Endothelial cell of hepatic sinusoid (primary cell): ENCODE measurements at regions not wholly inside any gene's neighbourhood (a gene's known extent, or its start where the extent isn't known, plus 50 kb on each side); places are given as distances from the start of the nearest gene placed in this dataset.

Experiments
- in situ Hi-C: cut with HindIII; loops from 2 replicates; pipeline ENCODE4 v1.10.0; 2017; ENCODE audit warnings: low sequenced_read_pairs

- in situ Hi-C loops: no loop called here
Measured at GRCh38 chr6:103264020-103264419, 1595.7 kb downstream of the HACE1 start.

GRCh38 chr6:103255132-103255531, 1604.6 kb downstream of the HACE1 start:
- in situ Hi-C loops: no loop called here

DNA sequence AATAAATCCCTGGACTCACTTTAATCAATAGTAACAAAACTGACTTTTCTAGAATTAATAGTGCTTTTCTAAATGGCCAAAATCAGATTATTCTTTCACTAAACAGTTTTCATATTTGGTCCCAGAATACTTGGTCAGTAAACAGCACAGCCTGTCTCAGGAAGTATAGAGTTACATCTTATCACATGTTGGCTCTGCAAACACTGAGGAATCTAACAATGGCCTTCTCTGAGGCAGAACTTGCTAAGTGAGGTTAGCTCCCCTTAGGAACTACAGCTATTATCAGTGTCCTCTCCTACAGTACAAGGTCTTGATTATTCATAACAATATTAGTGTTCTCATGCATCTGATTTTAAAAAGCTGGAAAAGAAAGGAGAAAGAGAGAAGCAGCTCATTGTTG, 1622.8 kb downstream of the HACE1 start:
- in situ Hi-C loops: no loop called here

GRCh38 chr6:103231181-103231580, 1628.5 kb downstream of the HACE1 start:
- in situ Hi-C loops: no loop called here

DNA sequence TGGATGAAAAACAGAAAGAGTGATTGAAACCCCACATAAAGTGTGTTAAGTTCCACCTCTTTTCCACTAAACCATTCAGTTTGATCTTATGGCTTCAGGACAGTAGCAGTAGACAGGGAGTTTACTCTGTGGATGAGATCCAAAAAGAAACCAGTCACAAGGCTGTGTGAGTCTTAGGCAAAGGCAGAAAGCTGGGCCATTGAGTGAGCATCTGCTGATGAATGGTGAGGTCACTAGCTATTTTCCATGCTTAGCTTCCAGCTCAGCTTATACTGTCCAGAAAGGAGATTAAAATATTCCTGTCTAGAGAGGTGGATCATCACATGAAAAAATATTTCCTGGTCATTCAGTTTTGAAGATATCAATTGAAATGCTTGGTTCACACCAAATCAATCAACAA, 1643.9 kb downstream of the HACE1 start:
- in situ Hi-C loops: no loop called here

DNA sequence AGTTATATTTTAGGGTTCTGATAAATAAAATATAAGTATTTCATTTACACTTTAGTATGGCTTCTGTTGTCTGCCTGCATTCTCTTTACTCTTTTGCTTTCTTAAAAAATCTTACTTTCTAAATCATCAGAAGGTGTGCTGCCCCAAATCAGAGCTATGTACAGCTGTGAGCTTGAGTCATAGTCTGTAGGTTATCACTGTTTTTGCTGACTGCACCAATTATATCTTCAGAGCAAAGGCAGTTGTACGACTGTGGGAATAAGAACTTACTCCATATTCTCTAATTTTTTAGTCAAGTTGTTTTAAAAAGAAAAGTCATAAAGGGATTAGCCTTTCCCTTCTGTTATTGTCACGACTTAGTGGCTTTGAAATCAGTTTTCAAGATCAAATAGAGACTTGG, 1649.0 kb downstream of the HACE1 start:
- in situ Hi-C loops: no loop called here

- in situ Hi-C loops: no loop called here
Measured at GRCh38 chr6:103198386-103198785, 1661.3 kb downstream of the HACE1 start.

- in situ Hi-C loops: no loop called here
Measured at GRCh38 chr6:103193413-103193812, 1666.3 kb downstream of the HACE1 start.

DNA sequence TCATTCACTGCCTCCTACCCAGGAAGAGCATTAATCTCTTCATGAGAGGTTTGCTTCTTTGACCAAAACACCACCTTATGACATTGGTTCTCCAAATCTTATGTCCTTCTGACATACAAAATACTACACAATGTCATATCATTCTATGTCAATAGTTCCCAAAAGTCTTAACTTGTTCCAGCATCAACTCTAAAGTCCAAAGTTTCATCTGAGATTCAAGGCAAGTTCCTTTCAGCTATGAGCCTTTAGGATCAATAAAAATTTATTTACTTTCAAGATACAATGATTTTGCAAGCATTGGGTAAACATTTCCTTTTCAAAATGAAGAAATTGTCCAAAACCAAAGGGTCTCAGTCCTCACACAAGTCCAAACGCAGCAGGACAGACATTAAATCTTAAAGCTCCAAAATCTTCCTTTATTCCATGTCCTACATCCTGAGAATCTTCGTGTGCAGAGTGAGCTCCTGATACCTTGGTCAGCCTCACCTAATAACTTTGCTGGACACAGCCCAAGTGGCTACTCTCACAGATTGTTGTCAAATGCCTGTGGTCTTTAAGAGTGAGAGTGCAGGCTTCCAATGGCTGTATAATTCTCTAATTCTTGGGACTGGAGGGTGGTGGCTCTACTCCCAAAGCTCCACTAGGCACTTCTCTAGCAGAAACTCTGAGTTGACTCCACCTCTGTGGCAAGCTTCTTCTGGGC, 1668.2 kb downstream of the HACE1 start:
- in situ Hi-C loops: no loop called here

DNA sequence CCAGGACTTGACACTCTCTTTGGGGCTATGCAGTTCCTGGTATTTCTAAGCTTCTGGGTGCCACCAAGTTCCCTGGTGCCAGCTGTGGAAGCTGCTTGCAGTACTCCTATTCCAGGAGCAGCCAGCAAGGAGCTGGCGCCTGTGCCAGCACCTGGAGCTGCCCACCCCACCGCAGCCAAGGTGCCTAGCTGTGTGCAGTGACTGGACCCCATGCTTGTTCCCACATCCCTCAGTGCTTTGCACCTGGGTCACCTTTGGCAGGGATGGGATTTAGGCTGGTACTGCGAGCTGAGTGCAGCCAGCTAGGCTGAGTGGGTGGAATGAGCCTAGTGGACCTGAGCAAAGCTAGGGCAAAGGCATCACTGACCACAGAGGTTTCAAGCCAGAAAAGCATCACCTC, 1674.9 kb downstream of the HACE1 start:
- in situ Hi-C loops: no loop called here

GRCh38 chr6:103183831-103184411, 1675.8 kb downstream of the HACE1 start:
- in situ Hi-C loops: no loop called here

- in situ Hi-C loops: no loop called here
Measured at GRCh38 chr6:103178193-103178592, 1681.5 kb downstream of the HACE1 start.

DNA sequence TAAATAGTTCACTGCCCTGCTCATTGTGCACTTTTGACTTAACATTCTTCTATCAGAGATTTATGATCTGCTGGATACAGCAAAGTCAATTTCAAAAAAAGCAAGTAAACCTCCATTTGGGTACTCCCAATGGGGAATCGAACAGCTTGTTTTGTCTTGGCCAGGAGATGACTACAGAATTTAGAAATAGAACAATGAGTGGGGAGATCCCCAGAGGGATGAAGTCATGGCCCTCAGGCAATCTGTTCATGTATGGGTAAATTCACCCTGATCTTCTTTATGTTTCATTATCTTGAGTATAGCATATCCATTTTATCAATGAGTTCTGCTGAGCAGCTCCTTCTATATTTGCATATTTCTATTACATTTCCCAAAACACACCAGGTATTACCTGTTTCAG, 1681.9 kb downstream of the HACE1 start:
- in situ Hi-C loops: no loop called here

DNA sequence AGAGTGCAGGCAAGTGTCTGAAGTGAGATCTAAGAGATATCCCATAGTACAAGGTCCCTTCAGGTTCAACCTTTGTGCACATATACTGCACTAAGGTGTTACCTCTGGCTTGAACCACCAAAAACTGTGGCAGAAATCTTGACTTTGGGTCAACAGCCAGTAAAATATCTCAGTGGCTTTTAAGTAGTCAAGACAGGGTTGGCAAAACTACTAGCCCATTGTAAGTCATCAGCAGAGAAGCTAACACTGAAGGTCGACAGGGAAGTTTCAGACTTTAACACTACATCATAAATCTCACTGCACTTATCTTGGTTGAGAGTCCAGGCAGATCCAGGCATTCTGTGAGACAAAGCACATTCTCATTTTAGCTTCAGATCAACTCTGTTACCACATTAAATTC, 1684.7 kb downstream of the HACE1 start:
- in situ Hi-C loops: no loop called here

DNA sequence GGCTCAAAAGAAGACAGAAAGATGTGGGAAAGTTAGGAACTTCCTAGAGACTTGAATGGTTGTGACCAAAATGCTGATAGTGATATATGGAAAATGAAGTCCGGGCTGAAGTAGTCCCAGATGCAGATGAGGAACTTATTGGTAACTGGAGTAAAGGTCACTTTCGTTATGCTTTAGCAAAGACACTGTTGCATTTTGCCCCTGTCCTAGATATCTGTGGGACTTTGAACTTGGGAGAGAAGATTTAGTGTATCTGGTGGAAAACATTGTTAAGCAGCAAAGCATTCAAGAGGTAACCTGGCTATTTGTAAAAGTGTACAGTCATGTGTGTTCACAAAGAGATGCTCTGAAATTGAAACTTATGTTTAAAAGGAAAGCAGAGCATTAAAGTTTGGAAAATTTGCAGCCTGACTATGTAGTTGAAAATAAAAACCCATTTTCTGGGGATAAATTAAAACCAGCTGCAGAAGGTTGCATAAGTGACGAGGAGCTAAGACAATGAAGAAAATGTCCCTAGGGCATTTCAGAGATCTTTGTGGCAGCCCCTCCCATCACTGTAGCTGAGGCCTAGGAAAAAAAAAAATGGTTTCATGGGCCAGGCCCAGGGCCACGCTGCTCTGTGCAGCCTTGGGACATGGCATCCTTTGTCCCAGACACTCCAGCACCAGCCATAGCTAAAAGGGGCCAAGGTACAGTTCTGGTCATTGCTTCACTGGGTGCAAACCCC, 1692.2 kb downstream of the HACE1 start:
- in situ Hi-C loops: no loop called here

DNA sequence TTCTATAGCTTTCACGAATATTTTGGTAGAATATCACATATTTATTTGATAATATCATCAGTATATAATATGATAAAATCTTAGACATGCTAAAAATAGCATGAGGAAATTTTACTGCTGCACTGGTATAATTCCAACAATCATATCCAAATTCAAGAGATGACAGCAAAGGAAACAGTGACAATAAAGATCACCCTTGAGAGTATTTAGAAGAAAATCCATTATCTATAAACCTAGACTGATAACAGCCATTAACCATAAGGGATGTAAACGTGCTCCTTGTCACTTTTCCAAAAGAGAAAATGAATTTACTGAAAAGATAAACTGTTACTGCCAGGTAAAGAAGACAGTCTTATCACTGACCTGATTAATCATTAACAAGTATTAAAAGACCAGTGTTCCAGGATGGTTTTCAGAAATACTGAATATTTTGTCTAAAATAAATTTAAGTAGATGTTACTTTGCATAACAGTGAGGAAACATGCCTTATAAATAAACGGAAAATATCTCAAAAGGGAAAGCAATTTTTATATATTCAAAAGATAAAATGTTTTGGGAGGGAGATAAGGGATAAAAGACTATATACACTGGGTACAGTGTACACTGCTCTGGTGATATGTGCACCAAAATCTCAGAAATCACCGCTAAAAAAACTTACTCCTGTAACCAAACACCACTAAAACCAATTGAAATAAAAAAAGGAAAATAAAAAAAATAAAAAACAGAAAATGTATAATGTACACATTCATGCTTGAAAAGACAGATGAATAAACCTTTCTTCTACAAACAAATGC, 1704.7 kb downstream of the HACE1 start:
- in situ Hi-C loops: no loop called here

DNA sequence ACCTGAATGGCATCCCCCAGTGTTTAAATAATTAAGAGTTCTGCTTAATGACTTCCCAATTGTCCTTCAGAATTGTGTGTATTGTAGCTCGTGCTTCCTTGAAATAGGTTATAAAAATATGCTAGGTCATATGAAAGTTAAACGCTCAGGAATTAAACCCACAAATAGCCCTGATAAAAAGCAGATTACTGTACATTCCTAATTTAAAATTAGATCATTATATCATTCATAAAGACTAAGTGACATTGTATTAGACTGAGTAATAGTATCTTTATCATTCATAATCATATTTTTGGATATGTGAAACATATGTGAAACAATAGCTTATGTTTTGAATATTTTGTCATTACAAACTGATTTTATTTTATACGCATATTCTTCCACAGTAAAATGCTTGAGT, 1706.7 kb downstream of the HACE1 start:
- in situ Hi-C loops: no loop called here

GRCh38 chr6:103142902-103143301, 1716.8 kb downstream of the HACE1 start:
- in situ Hi-C loops: no loop called here

DNA sequence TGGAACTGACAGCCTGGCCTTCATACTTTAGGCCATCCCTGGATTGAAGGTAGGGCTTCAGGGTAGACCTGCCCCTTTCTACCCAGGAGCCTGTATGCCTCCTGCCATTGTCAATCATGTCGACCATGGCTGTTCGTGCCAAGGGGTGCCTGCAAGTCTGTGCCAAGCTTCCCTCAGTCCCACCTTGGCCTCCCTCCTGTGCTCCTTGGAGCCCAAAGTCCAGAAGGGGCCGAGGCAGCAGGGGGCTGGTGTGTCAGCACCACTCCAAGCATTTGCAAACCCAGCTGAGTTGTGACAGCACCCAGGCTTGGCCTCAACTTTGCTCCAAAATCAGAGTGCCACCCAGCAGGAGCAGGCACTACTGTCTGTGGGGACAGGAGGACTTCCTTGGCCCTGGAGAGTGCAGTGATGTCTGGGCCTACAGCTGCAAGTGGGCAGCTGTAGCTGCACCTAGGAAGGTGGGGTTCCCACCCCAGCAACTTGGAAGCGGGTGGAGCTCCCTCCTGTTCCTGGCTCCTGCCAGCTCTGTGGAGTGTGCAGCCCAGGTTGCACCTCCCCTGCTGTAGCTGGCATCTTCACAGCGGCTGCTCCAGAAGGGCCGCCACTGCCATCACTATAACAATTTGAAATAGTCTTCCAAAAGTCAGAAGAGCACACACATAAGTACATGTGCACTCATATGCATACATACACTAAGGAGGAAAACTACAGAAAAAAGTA, 1719.3 kb downstream of the HACE1 start:
- in situ Hi-C loops: no loop called here

GRCh38 chr6:103139377-103139776, 1720.3 kb downstream of the HACE1 start:
- in situ Hi-C loops: no loop called here

GRCh38 chr6:103124471-103124870, 1731.0 kb downstream of the GRIK2 start:
- in situ Hi-C loops: no loop called here
